ENCODE measurements at regions not wholly inside any gene's neighbourhood (a gene's known extent, or its start where the extent isn't known, plus 50 kb on each side); places are given as distances from the start of the nearest gene placed in this dataset.

DNA sequence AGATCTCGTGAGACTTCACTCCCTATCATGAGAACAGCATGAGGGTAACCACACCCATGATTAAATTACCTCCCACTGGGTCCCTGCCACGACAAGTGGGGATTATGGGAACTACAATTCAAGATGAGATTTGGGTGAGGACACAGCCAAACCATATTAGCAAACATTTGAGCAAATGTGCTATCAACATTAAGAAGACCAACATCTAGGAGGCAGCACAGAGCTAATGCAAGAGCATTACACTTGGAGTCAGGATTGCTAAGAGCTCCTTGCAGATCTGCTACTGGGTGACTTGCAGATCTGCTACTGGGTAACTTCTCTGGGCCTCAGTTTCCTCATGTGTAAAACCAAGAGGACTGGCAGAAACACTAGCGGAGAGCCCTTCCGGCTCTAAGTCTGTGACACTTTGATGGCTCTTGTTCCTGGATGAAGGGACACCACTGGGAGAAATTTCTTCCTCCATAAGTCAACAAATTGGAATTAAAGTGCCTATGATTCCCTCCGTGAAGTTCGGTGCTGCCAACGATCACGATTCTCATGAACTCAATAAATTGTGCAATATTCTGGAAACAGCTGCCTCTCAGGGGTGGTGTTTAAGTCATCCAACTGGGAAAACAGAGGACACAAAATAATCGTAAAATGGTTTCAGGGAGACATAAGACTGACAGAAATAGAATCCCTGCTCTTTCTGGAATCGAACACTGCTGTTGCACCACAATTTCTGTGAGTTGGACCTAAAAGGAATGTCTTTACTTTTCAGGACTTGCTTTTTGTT lies 115.8 kb upstream of the ITGB1 start:
- DNase-seq (ENCODE audit: low read depth): no peak
- TF ChIP-seq, protein P1, sequence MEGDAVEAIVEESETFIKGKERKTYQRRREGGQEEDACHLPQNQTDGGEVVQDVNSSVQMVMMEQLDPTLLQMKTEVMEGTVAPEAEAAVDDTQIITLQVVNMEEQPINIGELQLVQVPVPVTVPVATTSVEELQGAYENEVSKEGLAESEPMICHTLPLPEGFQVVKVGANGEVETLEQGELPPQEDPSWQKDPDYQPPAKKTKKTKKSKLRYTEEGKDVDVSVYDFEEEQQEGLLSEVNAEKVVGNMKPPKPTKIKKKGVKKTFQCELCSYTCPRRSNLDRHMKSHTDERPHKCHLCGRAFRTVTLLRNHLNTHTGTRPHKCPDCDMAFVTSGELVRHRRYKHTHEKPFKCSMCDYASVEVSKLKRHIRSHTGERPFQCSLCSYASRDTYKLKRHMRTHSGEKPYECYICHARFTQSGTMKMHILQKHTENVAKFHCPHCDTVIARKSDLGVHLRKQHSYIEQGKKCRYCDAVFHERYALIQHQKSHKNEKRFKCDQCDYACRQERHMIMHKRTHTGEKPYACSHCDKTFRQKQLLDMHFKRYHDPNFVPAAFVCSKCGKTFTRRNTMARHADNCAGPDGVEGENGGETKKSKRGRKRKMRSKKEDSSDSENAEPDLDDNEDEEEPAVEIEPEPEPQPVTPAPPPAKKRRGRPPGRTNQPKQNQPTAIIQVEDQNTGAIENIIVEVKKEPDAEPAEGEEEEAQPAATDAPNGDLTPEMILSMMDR (conservative IDR thresholded peaks at IDR 0.05; ENCODE audit: low read depth, low read length): no peak

DNA sequence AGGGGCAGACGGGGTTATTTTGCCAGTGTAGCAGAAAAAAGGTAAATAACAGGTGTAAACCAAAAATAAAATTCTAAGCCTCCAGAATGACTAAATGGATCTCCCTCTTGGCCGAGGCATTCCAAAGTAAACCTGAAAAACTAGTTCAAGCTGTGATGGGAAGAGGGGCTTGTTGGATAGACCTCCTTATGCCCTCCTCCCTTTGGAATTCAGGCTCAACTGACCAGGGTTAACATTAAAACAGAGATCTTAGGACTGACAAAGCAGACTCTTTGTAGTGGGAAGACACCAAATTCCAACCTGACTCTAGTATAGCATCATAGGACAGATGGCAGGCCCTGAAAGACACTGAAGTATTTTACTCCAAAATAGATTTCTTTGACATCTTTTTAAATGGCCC lies 113.8 kb upstream of the ITGB1 start:
- no peak overlapping the region for H3K4me3 ChIP-seq (ENCODE audit: low read length)
- TF ChIP-seq, protein P1 (conservative IDR thresholded peaks at IDR 0.05; ENCODE audit: low read depth, low read length): no peak
- DNase-seq (ENCODE audit: low read depth): no peak

More for the DNA sequence above, 115.8 kb upstream of the ITGB1 start:
- no peak overlapping the region for H3K4me3 ChIP-seq (ENCODE audit: low read length)

DNA sequence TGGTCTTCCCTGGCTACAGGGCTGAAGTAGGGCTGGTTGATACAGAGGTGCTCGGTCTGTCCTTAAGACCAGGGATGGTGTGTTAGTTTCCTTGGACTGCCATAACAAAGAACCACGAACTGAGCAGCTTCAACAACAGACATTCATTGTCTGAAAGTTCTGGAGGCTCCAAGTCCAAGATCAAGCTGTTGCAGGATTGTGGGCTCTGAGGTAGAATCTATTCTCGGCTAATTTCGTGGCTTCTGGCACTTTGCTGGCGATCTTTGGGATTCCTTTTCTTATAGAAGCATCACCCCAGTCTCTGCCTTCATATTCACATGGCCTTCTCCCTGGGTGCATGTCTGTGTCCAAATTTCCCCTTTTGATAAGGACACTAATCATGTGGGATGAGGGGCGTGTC lies 112.1 kb upstream of the ITGB1 start:
- no peak for DNase-seq (ENCODE audit: low read depth)
- H3K4me3 ChIP-seq (ENCODE audit: low read length): no peak overlapping the region
- TF ChIP-seq, protein P1 (conservative IDR thresholded peaks at IDR 0.05; ENCODE audit: low read depth, low read length): no peak

DNA sequence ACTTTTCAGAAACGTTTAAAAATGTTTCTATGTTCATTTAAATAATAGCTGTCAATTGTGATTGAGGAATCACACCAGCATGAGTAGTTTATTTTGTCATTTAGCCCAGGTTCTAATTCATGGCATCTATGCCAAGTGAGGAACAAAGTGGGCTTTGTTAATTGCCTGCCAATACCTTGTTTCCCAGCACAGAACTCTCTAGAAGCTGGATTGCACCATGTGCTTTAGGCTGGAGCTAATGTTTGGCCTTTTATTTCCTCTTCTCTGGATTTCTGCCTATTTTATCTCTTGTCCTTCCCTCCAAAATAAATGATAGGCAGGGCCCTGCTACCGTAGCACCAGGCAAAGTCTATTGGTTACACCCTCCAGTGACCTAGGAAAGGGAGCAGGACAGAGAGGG lies 109.9 kb upstream of the ITGB1 start:
- no peak for DNase-seq (ENCODE audit: low read depth)
- H3K4me3 ChIP-seq (ENCODE audit: low read length): no peak overlapping the region
- TF ChIP-seq, protein P1 (conservative IDR thresholded peaks at IDR 0.05; ENCODE audit: low read depth, low read length): no peak

DNA sequence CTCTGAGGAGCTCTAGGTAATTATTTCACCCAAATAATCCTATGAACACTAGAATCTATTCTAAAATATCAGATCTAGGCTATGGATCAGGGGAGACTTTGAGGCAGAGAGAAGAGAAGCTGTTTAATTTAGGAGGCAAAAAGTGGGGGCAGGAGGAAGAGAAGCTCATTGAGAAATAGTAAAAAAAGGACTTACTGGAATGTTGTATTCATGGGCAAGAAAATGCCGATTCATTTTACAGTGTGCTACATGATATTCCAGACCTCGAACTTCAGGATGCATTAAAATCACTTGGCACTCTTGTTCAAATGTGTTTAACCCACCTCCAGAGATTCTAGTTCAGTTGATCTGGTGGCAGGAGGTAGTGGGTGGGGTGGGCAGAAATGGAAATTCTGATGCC lies 109.5 kb upstream of the ITGB1 start:
- no peak for DNase-seq (ENCODE audit: low read depth)
- H3K4me3 ChIP-seq (ENCODE audit: low read length): no peak overlapping the region
- TF ChIP-seq, protein P1 (conservative IDR thresholded peaks at IDR 0.05; ENCODE audit: low read depth, low read length): no peak

DNA sequence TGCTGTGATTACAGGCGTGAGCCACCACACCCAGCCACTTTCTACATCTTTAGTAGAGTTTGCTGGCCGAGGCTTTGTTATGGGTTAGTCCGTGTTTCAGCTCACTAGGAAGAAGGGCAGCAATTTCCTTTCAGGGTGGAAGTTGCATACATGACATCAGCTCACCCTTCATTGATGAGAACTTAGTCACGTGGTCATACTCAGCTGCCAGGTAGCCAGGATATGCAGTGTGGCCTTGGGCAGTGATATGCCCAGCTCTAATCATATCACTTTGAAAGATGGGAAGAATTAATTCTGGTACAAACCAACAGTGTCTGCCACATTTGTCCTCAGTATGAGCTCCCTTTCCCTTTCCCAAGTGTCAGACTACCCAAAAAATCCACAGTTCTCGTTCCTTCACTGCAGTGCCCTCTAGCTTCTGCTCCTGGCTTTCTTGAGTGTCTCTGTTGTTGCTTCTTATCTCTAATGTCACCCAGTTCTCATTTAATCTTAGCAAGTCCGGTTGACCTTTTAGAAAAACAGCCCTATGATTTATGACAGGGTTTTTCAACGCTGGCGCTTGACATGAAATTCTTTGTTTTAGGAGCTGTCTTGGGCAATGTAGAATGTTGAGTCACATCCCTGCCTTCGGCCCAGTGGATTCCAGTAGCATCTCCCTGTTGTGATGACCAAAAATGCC lies 108.7 kb upstream of the ITGB1 start:
- DNase-seq (ENCODE audit: low read depth): no peak
- H3K4me3 ChIP-seq (ENCODE audit: low read length): no peak overlapping the region
- TF ChIP-seq, protein P1 (conservative IDR thresholded peaks at IDR 0.05; ENCODE audit: low read depth, low read length): peak; percentile 20

DNA sequence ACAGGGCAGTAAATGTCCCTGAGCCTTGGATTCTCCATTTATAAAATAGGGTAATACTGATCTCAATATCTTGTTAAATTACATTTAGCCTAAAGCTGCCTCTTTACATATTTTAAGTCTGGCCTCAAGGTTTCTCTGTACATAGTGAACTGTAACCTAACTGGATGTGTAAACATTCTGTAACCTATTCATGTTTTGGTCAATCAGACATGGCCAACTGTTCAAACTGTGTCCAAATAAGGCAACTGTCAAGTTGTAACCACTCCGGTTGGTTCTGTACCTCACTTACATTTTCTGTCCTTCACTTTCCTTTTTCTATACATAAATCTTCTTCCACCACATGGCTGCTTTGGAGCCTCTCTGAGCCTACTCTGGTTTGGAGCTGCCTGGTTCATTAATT lies 107.1 kb upstream of the ITGB1 start:
- no peak for DNase-seq (ENCODE audit: low read depth)
- TF ChIP-seq, protein P1 (conservative IDR thresholded peaks at IDR 0.05; ENCODE audit: low read depth, low read length): no peak
- H3K4me3 ChIP-seq (ENCODE audit: low read length): no peak overlapping the region
